RWPE1 (cell line): ENCODE measurements at regions not wholly inside any gene's neighbourhood (a gene's known extent, or its start where the extent isn't known, plus 50 kb on each side); places are given as distances from the start of the nearest gene placed in this dataset.

Experiments
- CTCF ChIA-PET: fragments of 350-600 bp; sonication (Branson Sonifier 250); formaldehyde crosslinking; extraction: SDS; loops from one replicate; lab custom pipeline; 2021; lab: Yijun Ruan, JAX
- POLR2A ChIA-PET: fragments of 400-600 bp; formaldehyde crosslinking; extraction: SDS; loops from one replicate; lab custom pipeline; 2020; ENCODE audit warnings: antibody characterized with exemption; ENCODE audit not compliant: low non-redundant PET; lab: Yijun Ruan, JAX
- DNase-seq: peaks from one replicate; pipeline ENCODE4 v3.0.0; 2012; ENCODE audit warnings: low spot score
- H3K27ac ChIP-seq: fragments of 450-650 bp; 2 replicates; pipeline ENCODE4 v1.5.1; 2017
- CTCF ChIP-seq: fragments of 450-650 bp; conservative IDR thresholded peaks from 2 replicates; pipeline ENCODE4 v1.5.1; 2017; ENCODE audit warnings: low read depth, mild to moderate bottlenecking

- ChIA-PET CTCF (no interaction called here), POLR2A (no interaction called here)
- no peak for DNase-seq
- H3K27ac ChIP-seq: no peak overlapping the region
- TF ChIP-seq CTCF: no peak
Measured at GRCh38 chr18:43932140-43932539, 654.9 kb upstream of the SYT4 start.

GRCh38 chr18:43933177-43933576 is 655.9 kb upstream of the SYT4 start:
- POLR2A ChIA-PET: no interaction called here
- CTCF ChIA-PET: no interaction called here
- H3K27ac ChIP-seq: no peak overlapping the region
- TF ChIP-seq CTCF: no peak
- no peak for DNase-seq

- no peak for TF ChIP-seq CTCF
- DNase-seq: no peak
- no peak overlapping the region for H3K27ac ChIP-seq
- ChIA-PET CTCF (no interaction called here), POLR2A (no interaction called here)
Measured at GRCh38 chr18:43934322-43934721, 657.0 kb upstream of the SYT4 start.

DNA sequence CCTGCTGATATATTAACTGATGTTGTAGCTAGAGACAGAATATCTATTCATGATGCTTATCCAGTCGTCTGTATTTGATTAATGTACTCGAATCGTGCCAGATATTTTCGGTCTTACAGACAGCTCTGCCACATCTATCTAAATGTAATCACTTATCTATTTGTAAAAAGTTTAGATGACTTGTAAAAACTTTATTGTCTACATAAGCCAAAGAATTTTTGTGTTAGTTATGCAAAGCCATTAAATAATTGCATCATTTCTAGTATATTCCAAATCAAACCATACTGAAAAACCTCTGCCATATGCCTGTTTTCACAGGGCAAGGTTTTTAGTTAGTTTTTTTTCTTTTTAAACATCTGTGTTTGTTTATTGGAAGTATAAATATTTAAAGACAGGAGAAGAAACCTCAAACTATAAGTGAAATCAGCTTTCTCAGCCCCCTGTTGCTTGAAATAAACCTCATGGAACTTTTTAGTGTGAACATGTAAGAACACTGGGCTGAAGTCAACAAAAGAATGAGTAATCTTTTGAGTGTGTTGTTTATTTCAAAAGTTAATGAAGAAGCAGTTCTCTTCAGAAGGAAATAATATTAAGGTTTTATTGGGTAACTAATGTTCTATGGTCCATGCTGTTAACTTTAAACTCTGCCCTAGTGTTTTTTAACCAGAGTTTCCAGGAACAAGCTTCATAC is 657.6 kb upstream of the SYT4 start:
- no peak for TF ChIP-seq CTCF
- CTCF ChIA-PET: no interaction called here
- H3K27ac ChIP-seq: no peak overlapping the region
- no peak for DNase-seq
- POLR2A ChIA-PET: no interaction called here

- ChIA-PET CTCF (no interaction called here), POLR2A (no interaction called here)
- no peak overlapping the region for H3K27ac ChIP-seq
- TF ChIP-seq CTCF: no peak
- no peak for DNase-seq
Measured at GRCh38 chr18:43936176-43936575, 658.9 kb upstream of the SYT4 start.

- ChIA-PET CTCF (no interaction called here), POLR2A (no interaction called here)
- H3K27ac ChIP-seq: no peak overlapping the region
- no peak for DNase-seq
- TF ChIP-seq CTCF: no peak
Measured at GRCh38 chr18:43949291-43949690, 672.0 kb upstream of the SYT4 start.

GRCh38 chr18:43950062-43950461 is 672.8 kb upstream of the SYT4 start:
- POLR2A ChIA-PET: no interaction called here
- no peak overlapping the region for H3K27ac ChIP-seq
- DNase-seq: no peak
- CTCF ChIA-PET: no interaction called here
- no peak for TF ChIP-seq CTCF
